ENCODE measurements at regions not wholly inside any gene's neighbourhood (a gene's known extent, or its start where the extent isn't known, plus 50 kb on each side); places are given as distances from the start of the nearest gene placed in this dataset.
A peak's percentile ranks its signal among the peaks of the same experiment; 100 is the strongest.

DNA sequence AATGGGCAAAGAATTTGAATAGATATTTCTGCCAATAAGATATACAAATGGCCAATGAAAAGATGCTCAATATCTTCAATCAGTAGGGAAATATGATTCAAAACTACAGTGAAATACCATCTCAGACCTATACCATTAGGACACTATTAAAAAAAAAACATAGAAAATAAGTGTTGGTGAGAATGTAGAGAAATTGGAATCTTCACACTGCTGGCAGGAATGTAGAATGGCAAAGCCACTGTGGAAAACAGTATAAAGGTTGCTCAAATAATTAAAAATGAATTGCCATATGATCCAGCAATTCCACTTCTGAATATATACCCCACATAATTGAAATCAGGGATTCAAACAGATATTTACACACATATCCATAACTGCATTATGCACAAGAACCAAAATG lies 88.1 kb upstream of the STARD13 start:
- H3K27ac Mint-ChIP-seq = no peak overlapping the region
- H3K9me3 Mint-ChIP-seq = no peaks in the 10 kb centered on the region
- Histone ChIP-seq H3K27ac (ENCODE audit: low read depth, low read length) (no peak overlapping the region), H3K36me3 (ENCODE audit: insufficient read depth, low read length) (no peaks in the 10 kb centered on the region), H3K9me3 (ENCODE audit: control insufficient read depth in 1 of 2, low read length in 2 of 2) (no peaks in the 10 kb centered on the region), H3K4me1 (ENCODE audit: insufficient read depth, low read length) (no peaks in the 10 kb centered on the region), H3K4me3 (ENCODE audit: low read length in 2 of 2) (no peak overlapping the region), H3K27me3 (ENCODE audit: insufficient read depth, low read length) (no peaks in the 10 kb centered on the region)
- CTCF ChIA-PET (ENCODE audit: partially characterized antibody) = no interaction called here
- no peak for DNase-seq
- no peaks in the 10 kb centered on the region for H3K4me1 Mint-ChIP-seq
- no peaks in the 10 kb centered on the region for H3K36me3 Mint-ChIP-seq
- peaks cover 3% of the 10 kb centered on the region in 2 donors for H3K27me3 Mint-ChIP-seq
- intact Hi-C loops (cut with micrococcal nuclease) = no loop called here
- POLR2A ChIA-PET (ENCODE audit: partially characterized antibody) = no interaction called here
- H3K4me3 Mint-ChIP-seq = no peak overlapping the region

DNA sequence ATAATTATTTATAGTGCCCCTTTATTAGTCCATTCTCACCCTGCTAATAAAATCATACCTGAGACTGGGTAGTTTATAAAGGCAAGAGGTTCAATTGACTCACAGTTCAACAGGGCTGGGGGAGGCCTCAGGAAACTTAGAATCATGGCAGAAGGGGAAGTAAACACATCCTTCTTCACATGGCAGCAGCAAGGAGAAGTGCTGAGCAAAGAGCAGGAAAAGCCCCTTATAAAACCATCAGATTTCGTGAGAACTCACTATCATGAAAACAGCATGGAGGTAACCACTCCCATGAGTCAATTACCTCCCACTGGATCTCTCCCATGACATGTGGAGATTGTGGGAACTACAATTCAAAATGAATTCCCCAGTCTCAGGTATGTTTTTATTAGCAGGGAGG lies 89.9 kb upstream of the STARD13 start:
- ChIA-PET POLR2A (ENCODE audit: partially characterized antibody) (no interaction called here), CTCF (ENCODE audit: partially characterized antibody) (no interaction called here)
- Histone ChIP-seq H3K27me3 (ENCODE audit: insufficient read depth, low read length) (no peaks in the 10 kb centered on the region), H3K27ac (ENCODE audit: low read depth, low read length) (no peak overlapping the region), H3K9me3 (ENCODE audit: control insufficient read depth in 1 of 2, low read length in 2 of 2) (no peaks in the 10 kb centered on the region), H3K4me1 (ENCODE audit: insufficient read depth, low read length) (no peaks in the 10 kb centered on the region), H3K4me3 (ENCODE audit: low read length in 2 of 2) (no peak overlapping the region), H3K36me3 (ENCODE audit: insufficient read depth, low read length) (no peaks in the 10 kb centered on the region)
- peaks cover 3% of the 10 kb centered on the region in 2 donors for H3K27me3 Mint-ChIP-seq
- no peak overlapping the region for H3K4me3 Mint-ChIP-seq
- DNase-seq = no peak
- no peaks in the 10 kb centered on the region for H3K36me3 Mint-ChIP-seq
- H3K9me3 Mint-ChIP-seq = no peaks in the 10 kb centered on the region
- H3K27ac Mint-ChIP-seq = no peak overlapping the region
- intact Hi-C loops (cut with micrococcal nuclease) = no loop called here
- no peaks in the 10 kb centered on the region for H3K4me1 Mint-ChIP-seq

DNA sequence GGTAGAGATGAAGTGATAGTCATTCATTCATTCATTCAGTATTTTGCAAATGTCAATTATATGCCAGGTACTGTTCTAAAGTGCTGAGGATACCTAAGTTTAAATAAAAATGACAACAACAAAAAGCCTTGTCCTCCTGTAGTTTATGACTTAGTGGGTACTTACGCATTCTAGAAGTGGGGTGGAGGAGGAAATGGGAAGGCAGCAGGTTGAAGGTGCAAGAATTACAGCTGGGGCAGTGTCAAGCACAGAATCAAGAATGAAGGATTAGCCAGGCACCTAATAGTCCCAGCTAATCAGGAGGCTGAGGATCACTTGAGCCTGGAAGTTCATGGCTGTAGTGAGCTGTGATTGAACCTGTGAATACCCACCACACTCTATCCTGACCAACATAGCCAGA lies 90.7 kb upstream of the STARD13 start:
- intact Hi-C loops (cut with micrococcal nuclease) = no loop called here
- Histone ChIP-seq H3K27me3 (ENCODE audit: insufficient read depth, low read length) (no peaks in the 10 kb centered on the region), H3K36me3 (ENCODE audit: insufficient read depth, low read length) (no peaks in the 10 kb centered on the region), H3K27ac (ENCODE audit: low read depth, low read length) (no peak overlapping the region), H3K9me3 (ENCODE audit: control insufficient read depth in 1 of 2, low read length in 2 of 2) (no peaks in the 10 kb centered on the region), H3K4me1 (ENCODE audit: insufficient read depth, low read length) (no peaks in the 10 kb centered on the region), H3K4me3 (ENCODE audit: low read length in 2 of 2) (no peak overlapping the region)
- Mint-ChIP-seq H3K27me3 (peaks cover 3% of the 10 kb centered on the region in 2 donors), H3K4me3 (no peak overlapping the region), H3K4me1 (no peaks in the 10 kb centered on the region), H3K9me3 (no peaks in the 10 kb centered on the region), H3K36me3 (no peaks in the 10 kb centered on the region), H3K27ac (no peak overlapping the region)
- CTCF ChIA-PET (ENCODE audit: partially characterized antibody) = no interaction called here
- POLR2A ChIA-PET (ENCODE audit: partially characterized antibody) = no interaction called here
- no peak for DNase-seq

DNA sequence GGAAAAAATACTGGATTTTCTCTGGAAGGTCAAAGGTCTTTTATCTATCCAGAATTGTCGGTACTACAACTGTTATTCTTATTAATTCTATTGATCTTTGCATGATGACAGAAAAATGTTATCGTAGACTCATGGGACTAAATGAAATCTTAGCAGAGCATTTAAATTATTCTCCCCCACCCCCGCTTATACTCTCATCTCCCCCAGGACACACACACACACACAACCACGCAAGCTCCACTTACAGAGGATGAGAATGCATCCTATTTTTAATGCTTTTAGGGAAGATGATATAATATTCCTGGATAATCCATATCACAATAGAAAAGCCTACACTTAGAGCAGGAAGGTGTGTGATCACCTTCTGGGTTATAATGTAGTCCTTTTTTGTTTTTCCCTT lies 91.9 kb upstream of the STARD13 start:
- no peak overlapping the region for H3K4me3 ChIP-seq (ENCODE audit: low read length in 2 of 2)
- H3K4me1 ChIP-seq (ENCODE audit: insufficient read depth, low read length) = no peaks in the 10 kb centered on the region
- POLR2A ChIA-PET (ENCODE audit: partially characterized antibody) = no interaction called here
- intact Hi-C loops (cut with micrococcal nuclease) = no loop called here
- H3K27ac ChIP-seq (ENCODE audit: low read depth, low read length) = no peak overlapping the region
- Mint-ChIP-seq H3K36me3 (no peaks in the 10 kb centered on the region), H3K27ac (no peak overlapping the region), H3K4me3 (no peak overlapping the region), H3K4me1 (no peaks in the 10 kb centered on the region), H3K9me3 (no peaks in the 10 kb centered on the region), H3K27me3 (peaks cover 3% of the 10 kb centered on the region in 2 donors)
- H3K9me3 ChIP-seq (ENCODE audit: control insufficient read depth in 1 of 2, low read length in 2 of 2) = no peaks in the 10 kb centered on the region
- CTCF ChIA-PET (ENCODE audit: partially characterized antibody) = no interaction called here
- no peaks in the 10 kb centered on the region for H3K27me3 ChIP-seq (ENCODE audit: insufficient read depth, low read length)
- H3K36me3 ChIP-seq (ENCODE audit: insufficient read depth, low read length) = no peaks in the 10 kb centered on the region
- DNase-seq = no peak

DNA sequence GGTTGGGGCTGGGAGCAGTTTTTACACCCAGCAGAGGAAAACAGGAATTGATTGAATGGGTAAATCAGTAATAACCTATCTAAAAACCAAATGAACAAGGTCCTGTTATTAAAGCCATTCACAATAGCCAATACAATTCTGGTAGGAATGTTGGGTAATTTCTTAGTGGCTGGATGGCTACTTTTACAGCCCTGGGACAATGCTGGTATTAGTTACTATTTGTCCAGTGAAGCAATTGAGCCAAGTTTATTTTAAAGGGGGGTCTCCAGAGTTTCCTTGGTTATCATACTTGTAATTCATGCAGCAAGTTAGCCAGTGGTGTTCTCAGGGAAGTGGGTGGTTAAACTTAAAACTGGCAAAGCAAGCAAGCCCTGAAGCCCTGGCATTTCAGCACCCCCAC lies 92.3 kb upstream of the STARD13 start:
- Histone ChIP-seq H3K36me3 (ENCODE audit: insufficient read depth, low read length) (no peaks in the 10 kb centered on the region), H3K4me3 (ENCODE audit: low read length in 2 of 2) (no peak overlapping the region), H3K27me3 (ENCODE audit: insufficient read depth, low read length) (no peaks in the 10 kb centered on the region), H3K27ac (ENCODE audit: low read depth, low read length) (no peak overlapping the region), H3K9me3 (ENCODE audit: control insufficient read depth in 1 of 2, low read length in 2 of 2) (no peaks in the 10 kb centered on the region), H3K4me1 (ENCODE audit: insufficient read depth, low read length) (no peaks in the 10 kb centered on the region)
- Mint-ChIP-seq H3K27me3 (peaks cover 3% of the 10 kb centered on the region in 2 donors), H3K9me3 (no peaks in the 10 kb centered on the region), H3K4me1 (no peaks in the 10 kb centered on the region), H3K27ac (no peak overlapping the region), H3K36me3 (no peaks in the 10 kb centered on the region), H3K4me3 (peak overlapping the region in 1 of 8 donors; percentile 49)
- ChIA-PET POLR2A (ENCODE audit: partially characterized antibody) (no interaction called here), CTCF (ENCODE audit: partially characterized antibody) (no interaction called here)
- DNase-seq = no peak
- intact Hi-C loops (cut with micrococcal nuclease) = no loop called here

DNA sequence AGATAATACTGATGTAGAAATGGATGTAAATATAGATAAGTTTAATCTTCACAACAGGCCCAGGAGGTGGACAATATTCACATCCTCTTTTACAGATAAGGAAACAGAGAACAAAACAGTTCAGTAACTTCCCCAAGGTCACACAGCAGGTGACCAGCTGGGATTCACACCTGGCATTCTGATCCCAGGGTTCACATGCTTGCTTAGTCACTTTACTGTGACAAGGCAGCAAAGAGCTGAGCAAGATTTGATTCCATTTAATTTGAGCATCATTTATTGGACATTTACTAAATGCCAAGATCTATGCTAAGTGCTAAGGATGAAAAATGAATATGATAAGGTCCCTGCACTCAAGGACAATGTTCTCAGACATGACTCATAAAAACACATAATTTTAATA lies 94.1 kb upstream of the STARD13 start:
- Mint-ChIP-seq H3K27ac (no peak overlapping the region), H3K4me3 (no peak overlapping the region), H3K4me1 (no peaks in the 10 kb centered on the region), H3K27me3 (peaks cover 3 to 5% of the 10 kb centered on the region in 2 donors), H3K36me3 (no peaks in the 10 kb centered on the region), H3K9me3 (no peaks in the 10 kb centered on the region)
- intact Hi-C loops (cut with micrococcal nuclease) = no loop called here
- no peak for DNase-seq
- Histone ChIP-seq H3K9me3 (ENCODE audit: control insufficient read depth in 1 of 2, low read length in 2 of 2) (no peaks in the 10 kb centered on the region), H3K4me1 (ENCODE audit: insufficient read depth, low read length) (no peaks in the 10 kb centered on the region), H3K36me3 (ENCODE audit: insufficient read depth, low read length) (no peaks in the 10 kb centered on the region), H3K4me3 (ENCODE audit: low read length in 2 of 2) (no peak overlapping the region), H3K27ac (ENCODE audit: low read depth, low read length) (no peak overlapping the region), H3K27me3 (ENCODE audit: insufficient read depth, low read length) (no peaks in the 10 kb centered on the region)
- ChIA-PET POLR2A (ENCODE audit: partially characterized antibody) (no interaction called here), CTCF (ENCODE audit: partially characterized antibody) (no interaction called here)

DNA sequence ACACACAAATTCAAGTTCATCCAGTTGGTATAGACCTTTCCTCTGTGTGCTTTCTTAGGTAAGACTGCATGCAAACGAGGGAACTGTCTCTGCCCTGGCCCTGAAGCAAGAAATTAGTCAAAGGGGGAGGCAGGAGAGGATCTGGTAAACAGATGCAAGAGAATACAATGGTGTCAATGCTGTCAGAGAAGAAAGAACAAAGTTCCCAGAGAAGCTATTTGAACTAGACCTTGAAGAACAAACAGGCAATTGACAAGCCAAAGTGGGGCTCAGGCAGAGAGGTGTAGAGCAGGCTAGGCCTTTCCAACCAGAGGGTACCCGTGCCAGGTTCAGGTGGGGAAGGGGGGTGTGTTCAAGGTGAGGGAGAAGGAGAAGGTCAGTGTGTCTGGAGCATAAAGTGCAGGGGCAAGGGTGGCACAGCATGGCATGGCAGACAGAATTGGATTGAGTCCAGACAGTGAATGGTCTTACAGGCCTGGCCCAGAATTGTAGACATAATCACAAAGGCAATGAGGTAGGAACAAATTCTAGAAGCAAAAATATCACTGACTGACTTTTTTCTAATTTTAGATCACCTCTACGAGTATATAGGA lies 95.0 kb upstream of the STARD13 start:
- no peaks in the 10 kb centered on the region for H3K4me1 Mint-ChIP-seq

DNA sequence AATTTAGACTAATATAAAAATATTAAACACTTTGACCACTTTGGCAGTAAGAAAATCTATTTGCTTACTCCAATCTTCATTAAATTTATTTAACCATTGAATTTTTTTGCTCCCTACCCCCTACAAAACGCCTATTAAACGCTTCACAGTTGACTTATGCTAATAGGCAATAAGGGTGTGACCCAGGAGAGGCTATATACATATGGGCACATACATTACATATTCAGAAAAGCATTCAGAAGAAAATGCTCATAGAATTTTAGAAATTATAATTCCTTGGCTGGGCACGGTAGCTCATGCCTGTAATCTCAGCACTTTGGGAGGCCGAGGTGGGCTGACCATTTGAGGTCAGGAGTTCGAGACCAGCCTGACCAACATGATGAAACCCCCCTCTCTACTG lies 95.6 kb upstream of the STARD13 start:
- no peak for DNase-seq
- Histone ChIP-seq H3K4me3 (ENCODE audit: low read length in 2 of 2) (no peak overlapping the region), H3K36me3 (ENCODE audit: insufficient read depth, low read length) (no peaks in the 10 kb centered on the region), H3K4me1 (ENCODE audit: insufficient read depth, low read length) (no peaks in the 10 kb centered on the region), H3K9me3 (ENCODE audit: control insufficient read depth in 1 of 2, low read length in 2 of 2) (no peaks in the 10 kb centered on the region), H3K27me3 (ENCODE audit: insufficient read depth, low read length) (no peaks in the 10 kb centered on the region), H3K27ac (ENCODE audit: low read depth, low read length) (no peak overlapping the region)
- no peak overlapping the region for H3K4me3 Mint-ChIP-seq
- H3K27me3 Mint-ChIP-seq = peaks cover 2 to 3% of the 10 kb centered on the region in 2 donors
- H3K4me1 Mint-ChIP-seq = no peaks in the 10 kb centered on the region
- H3K27ac Mint-ChIP-seq = no peak overlapping the region
- ChIA-PET POLR2A (ENCODE audit: partially characterized antibody) (no interaction called here), CTCF (ENCODE audit: partially characterized antibody) (no interaction called here)
- intact Hi-C loops (cut with micrococcal nuclease) = no loop called here
- no peaks in the 10 kb centered on the region for H3K36me3 Mint-ChIP-seq
- no peaks in the 10 kb centered on the region for H3K9me3 Mint-ChIP-seq

More for the DNA sequence above, 95.0 kb upstream of the STARD13 start:
- no peaks in the 10 kb centered on the region for H3K9me3 Mint-ChIP-seq
- CTCF ChIA-PET (ENCODE audit: partially characterized antibody) = no interaction called here
- no peak overlapping the region for H3K4me3 Mint-ChIP-seq
- peaks cover 3% of the 10 kb centered on the region in 2 donors for H3K27me3 Mint-ChIP-seq
- H3K27ac Mint-ChIP-seq = no peak overlapping the region
- no peaks in the 10 kb centered on the region for H3K4me1 ChIP-seq (ENCODE audit: insufficient read depth, low read length)
- no peaks in the 10 kb centered on the region for H3K36me3 Mint-ChIP-seq
- no peak for DNase-seq
- H3K27me3 ChIP-seq (ENCODE audit: insufficient read depth, low read length) = no peaks in the 10 kb centered on the region
- H3K36me3 ChIP-seq (ENCODE audit: insufficient read depth, low read length) = no peaks in the 10 kb centered on the region
- intact Hi-C loops (cut with micrococcal nuclease) = no loop called here
- H3K4me3 ChIP-seq (ENCODE audit: low read length in 2 of 2) = no peak overlapping the region
- POLR2A ChIA-PET (ENCODE audit: partially characterized antibody) = no interaction called here
- no peak overlapping the region for H3K27ac ChIP-seq (ENCODE audit: low read depth, low read length)
- H3K9me3 ChIP-seq (ENCODE audit: control insufficient read depth in 1 of 2, low read length in 2 of 2) = no peaks in the 10 kb centered on the region

Measured in CD4-positive, alpha-beta memory T cell (primary cell).